OCI-LY1 (cell line): ENCODE measurements at regions not wholly inside any gene's neighbourhood (a gene's known extent, or its start where the extent isn't known, plus 50 kb on each side); places are given as distances from the start of the nearest gene placed in this dataset.

ENCODE experiments used
- CTCF ChIP-seq: fragments of 200-600 bp; sonication (generic), shearing (Covaris generic); IDR thresholded peaks from 2 replicates; pipeline ENCODE4 v1.5.1; 2017; ENCODE audit warnings: mild to moderate bottlenecking, antibody characterized with exemption, low read length, moderate library complexity, mixed read lengths
- EZH2 ChIP-seq: fragments of 200-600 bp; sonication (generic), shearing (Covaris generic); IDR thresholded peaks from 2 replicates; pipeline ENCODE4 v1.8.0; 2017; ENCODE audit warnings: borderline replicate concordance, mixed run types, mild to moderate bottlenecking, antibody characterized with exemption, low read length, moderate library complexity, mixed read lengths

DNA sequence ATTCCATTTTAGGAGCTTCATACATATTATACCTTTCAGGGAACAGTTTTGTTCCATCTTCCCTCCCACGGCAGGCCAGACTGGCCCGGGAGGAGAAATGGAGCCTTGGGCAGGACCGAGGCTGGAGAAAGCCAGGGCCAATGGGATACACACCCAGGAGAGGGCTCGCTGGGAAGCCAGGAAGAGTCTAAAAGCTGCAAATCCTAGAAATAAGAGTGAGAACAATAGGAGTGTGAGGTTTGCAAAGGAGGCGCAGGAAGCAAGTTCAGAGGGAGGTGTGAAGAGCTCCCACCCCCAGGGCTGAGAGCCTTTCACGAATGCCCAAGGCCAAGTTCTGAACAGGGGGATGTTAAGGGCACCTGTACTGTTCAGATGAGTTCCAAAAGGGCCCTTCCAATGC is 67.5 kb upstream of the CPSF6 start:
- TF ChIP-seq CTCF (no peak), EZH2 (no peak)
